PFSK-1 (cell line): ENCODE measurements at regions not wholly inside any gene's neighbourhood (a gene's known extent, or its start where the extent isn't known, plus 50 kb on each side); places are given as distances from the start of the nearest gene placed in this dataset.

Source experiments
- FOXP2 ChIP-seq: optimal IDR thresholded peaks from 2 replicates; pipeline ENCODE3; 2011; ENCODE audit warnings: borderline replicate concordance, control low read depth, inconsistent platforms; ENCODE audit not compliant: insufficient read depth; ENCODE audit errors: extremely low read length, extremely low read depth
- POLR2AphosphoS5 ChIP-seq: IDR thresholded peaks from 2 replicates; pipeline ENCODE4 v1.6.1; 2012; ENCODE audit warnings: low read depth, mild to moderate bottlenecking, control low read depth, low read length, moderate library complexity
- SIN3A ChIP-seq: IDR thresholded peaks from 2 replicates; pipeline ENCODE4 v1.6.1; 2012; ENCODE audit warnings: mild to moderate bottlenecking, low read length, moderate library complexity, borderline replicate concordance; ENCODE audit not compliant: insufficient read depth
- TAF1 ChIP-seq: IDR thresholded peaks from 2 replicates; pipeline ENCODE4 v1.6.1; 2012; ENCODE audit warnings: low read length, control low read depth, borderline replicate concordance; ENCODE audit not compliant: insufficient read depth
- TF ChIP-seq, protein P1 (sequence below), 2 experiments: IDR thresholded peaks; 2 replicates each; pipeline versions ENCODE4 v1.6.1 to v1.8.0; 2011 to 2012; ENCODE audit warnings: low read depth in 2 of 2, low read length in 2 of 2, control low read depth in 1 of 2, inconsistent platforms in 1 of 2, mild to moderate bottlenecking in 1 of 2, moderate library complexity in 1 of 2; ENCODE audit not compliant: insufficient read depth in 1 of 2

- TF ChIP-seq POLR2AphosphoS5 (no peak), SIN3A (no peak), TAF1 (no peak), FOXP2 (no peak)
- TF ChIP-seq, protein P1, sequence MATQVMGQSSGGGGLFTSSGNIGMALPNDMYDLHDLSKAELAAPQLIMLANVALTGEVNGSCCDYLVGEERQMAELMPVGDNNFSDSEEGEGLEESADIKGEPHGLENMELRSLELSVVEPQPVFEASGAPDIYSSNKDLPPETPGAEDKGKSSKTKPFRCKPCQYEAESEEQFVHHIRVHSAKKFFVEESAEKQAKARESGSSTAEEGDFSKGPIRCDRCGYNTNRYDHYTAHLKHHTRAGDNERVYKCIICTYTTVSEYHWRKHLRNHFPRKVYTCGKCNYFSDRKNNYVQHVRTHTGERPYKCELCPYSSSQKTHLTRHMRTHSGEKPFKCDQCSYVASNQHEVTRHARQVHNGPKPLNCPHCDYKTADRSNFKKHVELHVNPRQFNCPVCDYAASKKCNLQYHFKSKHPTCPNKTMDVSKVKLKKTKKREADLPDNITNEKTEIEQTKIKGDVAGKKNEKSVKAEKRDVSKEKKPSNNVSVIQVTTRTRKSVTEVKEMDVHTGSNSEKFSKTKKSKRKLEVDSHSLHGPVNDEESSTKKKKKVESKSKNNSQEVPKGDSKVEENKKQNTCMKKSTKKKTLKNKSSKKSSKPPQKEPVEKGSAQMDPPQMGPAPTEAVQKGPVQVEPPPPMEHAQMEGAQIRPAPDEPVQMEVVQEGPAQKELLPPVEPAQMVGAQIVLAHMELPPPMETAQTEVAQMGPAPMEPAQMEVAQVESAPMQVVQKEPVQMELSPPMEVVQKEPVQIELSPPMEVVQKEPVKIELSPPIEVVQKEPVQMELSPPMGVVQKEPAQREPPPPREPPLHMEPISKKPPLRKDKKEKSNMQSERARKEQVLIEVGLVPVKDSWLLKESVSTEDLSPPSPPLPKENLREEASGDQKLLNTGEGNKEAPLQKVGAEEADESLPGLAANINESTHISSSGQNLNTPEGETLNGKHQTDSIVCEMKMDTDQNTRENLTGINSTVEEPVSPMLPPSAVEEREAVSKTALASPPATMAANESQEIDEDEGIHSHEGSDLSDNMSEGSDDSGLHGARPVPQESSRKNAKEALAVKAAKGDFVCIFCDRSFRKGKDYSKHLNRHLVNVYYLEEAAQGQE (IDR thresholded peaks at IDR 0.05; ENCODE audit: insufficient read depth in 1 of 2, low read depth in 2 of 2, low read length in 2 of 2), result no peak
Measured at GRCh38 chr12:29088611-29089219, 60.4 kb upstream of the FAR2 start.
